Aorta (tissue), 5 donors: ENCODE measurements at regions not wholly inside any gene's neighbourhood (a gene's known extent, or its start where the extent isn't known, plus 50 kb on each side); places are given as distances from the start of the nearest gene placed in this dataset.
"Not testable (repeated sequence)": the region's sequence is repeated elsewhere in the genome, so short reads cannot be mapped to it uniquely, and the experiment has no call there.

Experiments used
- ATAC-seq: fragments of 200-7000 bp; cut with Tn5 transposase; one replicate; pipeline ENCODE4 v1.9.1; 2022; ENCODE audit warnings: moderate library complexity; ENCODE audit not compliant: low FRiP score
- DNase-seq, 2 donors: peaks; one replicate each; pipeline ENCODE4 v3.0.0-alpha.2; 2020
- H3K27ac ChIP-seq, 2 donors: one replicate each; pipeline ENCODE4 v1.5.1; 2013; ENCODE audit warnings: low read length in 2 of 2, mild to moderate bottlenecking in 2 of 2, moderate library complexity in 2 of 2, control low read depth in 1 of 2, inconsistent platforms in 1 of 2, low read depth in 1 of 2
- H3K27me3 ChIP-seq, 2 donors: one replicate each; pipeline ENCODE4 v1.6.1; 2013; ENCODE audit warnings: control low read depth in 1 of 2, low read length in 1 of 2, mild to moderate bottlenecking in 1 of 2, moderate library complexity in 1 of 2; ENCODE audit not compliant: insufficient read depth in 2 of 2, control insufficient read depth in 1 of 2
- H3K36me3 ChIP-seq, 2 donors: one replicate each; pipeline ENCODE4 v1.6.1; 2013; ENCODE audit warnings: control low read depth in 1 of 2, low read length in 1 of 2, mild to moderate bottlenecking in 1 of 2; ENCODE audit not compliant: insufficient read depth in 2 of 2, control insufficient read depth in 1 of 2
- H3K4me1 ChIP-seq, 2 donors: one replicate each; pipeline ENCODE4 v1.6.1; 2013; ENCODE audit warnings: low read length in 2 of 2, control low read depth in 1 of 2, mild to moderate bottlenecking in 1 of 2, moderate library complexity in 1 of 2; ENCODE audit not compliant: insufficient read depth in 2 of 2, control insufficient read depth in 1 of 2
- H3K4me3 ChIP-seq, 2 donors: one replicate each; pipeline ENCODE4 v1.5.1; 2013; ENCODE audit warnings: low read length in 2 of 2, control low read depth in 1 of 2, mild to moderate bottlenecking in 1 of 2
- H3K9me3 ChIP-seq: one replicate; pipeline ENCODE4 v1.6.1; 2013; ENCODE audit warnings: mild to moderate bottlenecking, low read length; ENCODE audit not compliant: control insufficient read depth
- WGBS, 2 donors: extraction: QIAGEN DNeasy Blood & Tissue Kit; methylation state at CpG; one replicate each; pipeline ENCODE4 v1.1.7; 2013; 5-methylcytosine and 5-hydroxymethylcytosine counted together
- intact Hi-C, 2 donors: fragments of 100-400 bp; cut with DNase I; formaldehyde crosslinking; loops; one replicate each; pipeline versions ENCODE4 v1.14.2 to v1.15.0; 2022
- donor health status: healthy with polysubstance abuse.
- donor health status: Bipolar disorder and iron deficiency.
- donor health status: DM: no; HTN: no; CAD: no.
- donor health status: DM: no; HTN: no; CAD: no.
- donor health status: DM: yes; HTN: yes; CAD: no.

- not testable (repeated sequence) for ATAC-seq
These were observed 121.1 kb upstream of the SESTD1 start for GRCh38 chr2:179385756-179386155.

GRCh38 chr2:179383975-179384374, 119.3 kb upstream of the SESTD1 start:
- Histone ChIP-seq H3K36me3 (no peaks in the 10 kb centered on the region), H3K27ac (no peak overlapping the region), H3K9me3 (peaks cover 2% of the 10 kb centered on the region), H3K27me3 (no peaks in the 10 kb centered on the region), H3K4me3 (no peak overlapping the region), H3K4me1 (no peaks in the 10 kb centered on the region)
- no peak for ATAC-seq
- no peak for DNase-seq
- intact Hi-C loops = no loop called here
- WGBS, 2 donors = 69 to 78% methylated on average over 1 of the region's 1 CpG

More at GRCh38 chr2:179385756-179386155, 121.1 kb upstream of the SESTD1 start:
- H3K4me1 ChIP-seq, H3K36me3 ChIP-seq, H3K27me3 ChIP-seq, intact Hi-C loops, H3K4me3 ChIP-seq, H3K9me3 ChIP-seq, DNase-seq, H3K27ac ChIP-seq: not testable (repeated sequence)
- WGBS, 2 donors = 89 to 94% methylated on average over 16 of the region's 16 CpGs

- Histone ChIP-seq H3K4me1 (no peaks in the 10 kb centered on the region), H3K27me3 (no peaks in the 10 kb centered on the region), H3K27ac (no peak overlapping the region), H3K4me3 (no peak overlapping the region), H3K36me3 (no peaks in the 10 kb centered on the region), H3K9me3 (no peaks in the 10 kb centered on the region)
- no peak for ATAC-seq
- intact Hi-C loops = no loop called here
- DNase-seq = no peak
- WGBS, 2 donors = 8 to 16% methylated on average over 1 of the region's 1 CpG
These were observed 112.7 kb upstream of the SESTD1 start for GRCh38 chr2:179377296-179377695.

GRCh38 chr2:179376881-179377280, 112.2 kb upstream of the SESTD1 start:
- intact Hi-C loops = no loop called here
- no peaks in the 10 kb centered on the region for H3K36me3 ChIP-seq
- no peaks in the 10 kb centered on the region for H3K27me3 ChIP-seq
- no peaks in the 10 kb centered on the region for H3K4me1 ChIP-seq
- H3K27ac ChIP-seq = no peak overlapping the region
- no peaks in the 10 kb centered on the region for H3K9me3 ChIP-seq
- DNase-seq = no peak
- H3K4me3 ChIP-seq = no peak overlapping the region
- whole genome bisulfite sequencing, 2 donors = 81 to 92% methylated on average over 1 of the region's 1 CpG
- ATAC-seq = no peak

- no peak overlapping the region for H3K27ac ChIP-seq
- H3K4me1 ChIP-seq = no peaks in the 10 kb centered on the region
- H3K36me3 ChIP-seq = no peaks in the 10 kb centered on the region
- no peak for ATAC-seq
- no peak for DNase-seq
- H3K27me3 ChIP-seq = no peaks in the 10 kb centered on the region
- no peak overlapping the region for H3K4me3 ChIP-seq
- WGBS, 2 donors = 89 to 91% methylated on average over 4 of the region's 4 CpGs
- H3K9me3 ChIP-seq = no peaks in the 10 kb centered on the region
- intact Hi-C loops = no loop called here
These were observed 109.2 kb upstream of the SESTD1 start for GRCh38 chr2:179373816-179374215.

- H3K9me3 ChIP-seq, H3K4me3 ChIP-seq, H3K4me1 ChIP-seq, DNase-seq, intact Hi-C loops, ATAC-seq, H3K27me3 ChIP-seq, H3K36me3 ChIP-seq, H3K27ac ChIP-seq: not testable (repeated sequence)
- WGBS, 2 donors = 94 to 99% methylated on average over 5 of the region's 5 CpGs
These were observed 100.9 kb upstream of the SESTD1 start for GRCh38 chr2:179365561-179365960.

GRCh38 chr2:179355881-179356280, 91.2 kb upstream of the SESTD1 start:
- Histone ChIP-seq H3K4me3 (no peak overlapping the region), H3K27me3 (no peaks in the 10 kb centered on the region), H3K27ac (no peak overlapping the region), H3K4me1 (no peaks in the 10 kb centered on the region), H3K9me3 (no peaks in the 10 kb centered on the region), H3K36me3 (no peaks in the 10 kb centered on the region)
- DNase-seq = no peak
- no peak for ATAC-seq
- 72 to 75% methylated on average over 4 of the region's 4 CpGs for WGBS, 2 donors
- intact Hi-C loops = no loop called here

GRCh38 chr2:179354739-179355537, 90.3 kb upstream of the SESTD1 start:
- intact Hi-C loops = no loop called here
- H3K36me3 ChIP-seq = no peaks in the 10 kb centered on the region
- 60 to 66% methylated on average over 1 of the region's 1 CpG for WGBS, 2 donors
- H3K27me3 ChIP-seq = no peaks in the 10 kb centered on the region
- no peak overlapping the region for H3K27ac ChIP-seq
- ATAC-seq (no peak), DNase-seq (no peak)
- H3K4me1 ChIP-seq = no peaks in the 10 kb centered on the region
- no peak overlapping the region for H3K4me3 ChIP-seq
- H3K9me3 ChIP-seq = no peaks in the 10 kb centered on the region

- no peak for ATAC-seq
- intact Hi-C loops = no loop called here
- no peak for DNase-seq
- Histone ChIP-seq H3K27me3 (no peaks in the 10 kb centered on the region), H3K36me3 (no peaks in the 10 kb centered on the region), H3K4me1 (no peaks in the 10 kb centered on the region), H3K4me3 (no peak overlapping the region), H3K27ac (no peak overlapping the region), H3K9me3 (no peaks in the 10 kb centered on the region)
- WGBS, 2 donors = 94 to 99% methylated on average over 4 of the region's 4 CpGs
These were observed 89.7 kb upstream of the SESTD1 start for GRCh38 chr2:179354296-179354695.
